ENCODE measurements at regions not wholly inside any gene's neighbourhood (a gene's known extent, or its start where the extent isn't known, plus 50 kb on each side); places are given as distances from the start of the nearest gene placed in this dataset.
A peak's percentile ranks its signal among the peaks of the same experiment; 100 is the strongest.
"Not testable (repeated sequence)": the region's sequence is repeated elsewhere in the genome, so short reads cannot be mapped to it uniquely, and the experiment has no call there.

DNA sequence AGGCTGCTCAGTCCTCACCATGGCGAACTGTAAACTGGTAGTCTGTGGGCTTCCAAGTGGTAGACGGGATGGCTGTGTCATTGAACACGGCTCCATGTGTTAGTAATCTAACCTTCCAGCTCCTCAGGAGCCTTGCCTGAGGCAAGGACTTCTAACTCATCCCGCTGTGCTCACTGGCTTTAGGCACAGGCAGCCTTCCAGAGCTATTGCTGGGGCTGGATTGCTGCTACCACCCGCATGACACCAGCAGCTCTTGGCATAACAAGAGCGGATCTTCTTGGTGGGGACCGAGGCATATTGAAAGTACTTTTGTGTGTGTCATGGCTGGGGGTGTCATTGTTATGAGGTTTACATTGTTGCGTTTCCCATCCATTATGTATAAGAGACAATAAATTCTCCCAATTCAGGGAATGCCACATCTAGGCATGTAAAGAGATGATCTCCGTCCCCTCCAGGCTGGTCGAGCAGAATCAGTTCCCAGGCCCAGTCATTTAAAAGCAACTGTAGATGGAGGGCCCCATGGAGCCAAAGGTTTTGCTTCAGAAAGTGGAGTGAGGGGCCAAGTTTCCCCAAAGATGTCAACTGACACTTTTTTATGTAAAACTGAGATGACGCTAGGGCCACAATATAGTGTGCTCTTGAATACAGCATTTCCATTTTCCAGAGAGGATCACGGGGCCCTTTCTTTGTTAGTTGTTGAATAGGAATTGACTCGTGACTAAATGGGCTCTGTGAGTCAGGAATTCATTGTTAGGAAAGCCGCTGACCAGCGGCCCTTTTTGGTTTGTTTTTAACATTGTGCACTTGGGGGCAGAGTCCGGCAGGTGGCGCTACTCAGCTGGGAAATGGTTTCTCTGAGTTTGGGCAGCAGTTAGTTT, 759.5 kb downstream of the TAF11L14 start:
- TF ChIP-seq, protein P1, sequence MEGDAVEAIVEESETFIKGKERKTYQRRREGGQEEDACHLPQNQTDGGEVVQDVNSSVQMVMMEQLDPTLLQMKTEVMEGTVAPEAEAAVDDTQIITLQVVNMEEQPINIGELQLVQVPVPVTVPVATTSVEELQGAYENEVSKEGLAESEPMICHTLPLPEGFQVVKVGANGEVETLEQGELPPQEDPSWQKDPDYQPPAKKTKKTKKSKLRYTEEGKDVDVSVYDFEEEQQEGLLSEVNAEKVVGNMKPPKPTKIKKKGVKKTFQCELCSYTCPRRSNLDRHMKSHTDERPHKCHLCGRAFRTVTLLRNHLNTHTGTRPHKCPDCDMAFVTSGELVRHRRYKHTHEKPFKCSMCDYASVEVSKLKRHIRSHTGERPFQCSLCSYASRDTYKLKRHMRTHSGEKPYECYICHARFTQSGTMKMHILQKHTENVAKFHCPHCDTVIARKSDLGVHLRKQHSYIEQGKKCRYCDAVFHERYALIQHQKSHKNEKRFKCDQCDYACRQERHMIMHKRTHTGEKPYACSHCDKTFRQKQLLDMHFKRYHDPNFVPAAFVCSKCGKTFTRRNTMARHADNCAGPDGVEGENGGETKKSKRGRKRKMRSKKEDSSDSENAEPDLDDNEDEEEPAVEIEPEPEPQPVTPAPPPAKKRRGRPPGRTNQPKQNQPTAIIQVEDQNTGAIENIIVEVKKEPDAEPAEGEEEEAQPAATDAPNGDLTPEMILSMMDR (IDR thresholded peaks at IDR 0.05): peak in 5 of 6 experiments; percentile 54 to 68 (median 59)
- TF ChIP-seq POLR2A (IDR thresholded peaks at IDR 0.05) (no peak), POLR2AphosphoS5 (IDR thresholded peaks at IDR 0.05) (no peak)

DNA sequence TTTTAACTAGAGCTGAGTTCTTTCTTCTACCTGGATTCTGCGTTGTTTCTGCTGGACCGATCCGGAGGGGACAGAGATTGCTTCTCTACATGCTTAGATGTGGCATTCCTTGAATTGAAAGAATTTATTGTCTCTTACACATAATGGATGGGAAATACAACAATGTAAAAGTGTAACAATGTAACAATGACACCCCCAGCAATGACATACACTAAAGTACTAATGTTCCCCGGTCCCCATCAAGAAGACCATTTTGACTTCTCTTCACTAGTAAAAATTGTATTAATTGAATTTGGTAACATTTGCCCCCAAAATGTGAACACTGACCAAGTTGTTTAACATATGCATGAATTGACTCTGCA, 760.2 kb downstream of the TAF11L14 start:
- ATAC-seq (ENCODE audit: low FRiP score in 2 of 2) (no peak), DNase-seq (no peak)
- WGBS, 2 donors: 21 to 26% methylated on average over 4 of the region's 4 CpGs
- Histone ChIP-seq H3K27ac (no peak overlapping the region), H3K27me3 (no peaks in the 10 kb centered on the region), H3K9me3 (no peaks in the 10 kb centered on the region), H3K36me3 (no peaks in the 10 kb centered on the region), H3K4me1 (peaks cover 0 to 7% (median 2%) of the 10 kb centered on the region in 4 donors), H3K4me3 (no peak overlapping the region)
- TF ChIP-seq, protein P1 (IDR thresholded peaks at IDR 0.05): no peak
- no peak for TF ChIP-seq POLR2AphosphoS5 (IDR thresholded peaks at IDR 0.05)
- no peak for TF ChIP-seq EP300 (IDR thresholded peaks at IDR 0.05)
- no peak for TF ChIP-seq POLR2A (IDR thresholded peaks at IDR 0.05)

More for the DNA sequence above, 759.5 kb downstream of the TAF11L14 start:
- peak; percentile 62 to 73 for ATAC-seq (ENCODE audit: low FRiP score in 2 of 2)
- WGBS, 2 donors: 44 to 50% methylated on average over 14 to 17 of the region's 17 CpGs
- Histone ChIP-seq H3K36me3 (no peaks in the 10 kb centered on the region), H3K27me3 (no peaks in the 10 kb centered on the region), H3K27ac (no peak overlapping the region), H3K4me1 (peaks cover 0 to 7% (median 2%) of the 10 kb centered on the region in 4 donors), H3K4me3 (no peak overlapping the region), H3K9me3 (no peaks in the 10 kb centered on the region)
- DNase-seq: peak in 1 of 2 donors; percentile 51

DNA sequence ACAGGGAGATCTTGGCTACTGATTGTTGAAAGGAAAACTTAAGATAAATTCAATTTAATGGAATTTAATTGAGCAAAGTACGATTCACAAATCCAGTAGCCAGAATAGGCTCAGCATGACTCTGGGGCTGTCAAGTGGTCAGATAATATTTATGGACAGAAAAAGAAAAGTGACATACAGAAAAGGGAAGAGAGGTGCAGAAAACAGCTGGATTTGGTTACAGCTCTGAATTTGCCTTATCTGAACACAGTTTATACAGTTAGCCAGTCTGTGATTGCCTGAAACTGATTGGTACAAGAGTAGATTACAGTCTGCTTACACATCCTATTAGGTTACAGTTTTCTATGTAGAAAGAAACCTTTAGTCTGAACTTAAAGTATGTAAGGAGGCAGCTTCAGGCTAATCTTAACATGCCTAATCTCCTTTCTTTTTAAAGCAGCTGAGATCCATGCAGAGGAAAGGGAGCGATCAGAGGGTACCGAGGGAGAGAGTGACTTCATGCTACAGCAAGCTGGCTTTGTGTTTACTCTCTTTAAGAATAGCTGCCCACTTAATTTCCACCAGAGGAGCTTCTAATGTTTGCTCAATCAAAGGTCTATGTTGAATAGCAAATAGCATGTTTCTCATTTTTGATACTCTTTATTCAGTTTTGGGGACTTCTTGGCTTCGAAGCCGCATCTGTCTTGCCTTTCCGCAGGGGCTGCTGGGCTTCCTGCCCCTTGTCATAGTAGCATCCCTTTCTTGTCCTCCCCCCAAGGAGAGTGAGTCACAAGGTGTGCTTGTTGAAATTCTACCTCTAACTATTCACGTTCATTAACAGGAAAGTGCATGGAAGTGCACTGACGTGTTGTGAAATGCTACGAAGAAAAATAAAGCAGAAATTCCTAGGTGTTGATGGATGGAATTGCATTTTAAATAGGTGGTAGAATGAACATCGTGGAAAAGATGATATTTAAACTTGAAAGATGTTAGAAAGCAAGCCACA, 761.2 kb downstream of the TAF11L14 start:
- no peak overlapping the region for H3K27ac ChIP-seq
- WGBS, 2 donors: 48 to 50% methylated on average over 10 of the region's 10 CpGs
- H3K4me1 ChIP-seq: peaks cover 0 to 7% (median 2%) of the 10 kb centered on the region in 4 donors
- H3K36me3 ChIP-seq: no peaks in the 10 kb centered on the region
- no peak overlapping the region for H3K4me3 ChIP-seq
- DNase-seq (peak in 1 of 2 donors; percentile 23), ATAC-seq (ENCODE audit: low FRiP score in 2 of 2) (no peak)
- no peaks in the 10 kb centered on the region for H3K27me3 ChIP-seq
- H3K9me3 ChIP-seq: no peaks in the 10 kb centered on the region
- peak in 1 of 4 donors; percentile 16 for TF ChIP-seq EP300 (IDR thresholded peaks at IDR 0.05)
- TF ChIP-seq, protein P1 (IDR thresholded peaks at IDR 0.05): no peak

DNA sequence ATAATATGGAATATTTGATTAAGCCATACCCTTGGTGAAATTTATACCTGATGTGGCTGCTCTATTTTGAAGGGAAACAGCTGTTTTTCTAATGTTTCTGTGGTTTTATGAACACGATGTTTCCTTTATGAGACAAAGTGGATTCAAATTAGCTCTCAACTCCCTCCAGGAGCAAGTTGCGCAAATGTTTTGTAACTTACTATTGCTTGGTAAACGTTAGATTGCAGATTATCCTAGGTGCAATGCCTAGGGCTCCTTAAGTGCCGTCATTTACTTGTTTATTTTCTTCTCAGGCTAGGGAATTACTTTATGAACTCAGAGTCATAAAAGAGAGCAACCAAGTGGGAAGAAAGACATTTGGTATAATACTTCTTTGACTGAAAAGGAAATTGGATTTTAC, 763.1 kb downstream of the TAF11L14 start:
- Histone ChIP-seq H3K4me3 (no peak overlapping the region), H3K9me3 (no peaks in the 10 kb centered on the region), H3K36me3 (no peaks in the 10 kb centered on the region), H3K27ac (no peak overlapping the region), H3K27me3 (no peaks in the 10 kb centered on the region), H3K4me1 (peaks cover 0 to 7% (median 2%) of the 10 kb centered on the region in 4 donors)
- ATAC-seq (ENCODE audit: low FRiP score in 2 of 2) (no peak), DNase-seq (peak in 1 of 2 donors; percentile 33)
- 29 to 43% methylated on average over 4 of the region's 4 CpGs for WGBS, 2 donors
- TF ChIP-seq POLR2A (IDR thresholded peaks at IDR 0.05) (no peak), EP300 (IDR thresholded peaks at IDR 0.05) (peak in 1 of 4 donors; percentile 13)

DNA sequence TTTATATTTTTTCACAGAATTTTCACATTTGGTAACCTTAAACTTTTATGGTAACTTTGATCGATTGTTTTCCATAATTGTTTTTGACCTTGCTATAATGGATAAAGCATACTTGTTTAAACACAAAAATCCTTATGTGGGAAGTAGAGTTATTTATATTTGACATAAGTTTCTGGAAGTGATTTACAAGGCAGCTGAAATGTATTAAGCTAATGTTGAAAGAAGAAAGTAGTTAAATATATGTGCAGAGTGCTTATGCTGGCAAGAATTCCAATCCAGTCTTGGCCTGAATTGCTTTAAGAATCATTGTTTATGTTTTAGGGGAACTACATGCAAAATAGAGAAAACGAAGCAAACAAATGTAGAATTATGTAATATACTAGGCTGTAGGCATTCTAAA, 763.6 kb downstream of the TAF11L14 start:
- H3K27me3 ChIP-seq: no peaks in the 10 kb centered on the region
- WGBS, 2 donors: 48 to 58% methylated on average over 2 of the region's 2 CpGs
- no peaks in the 10 kb centered on the region for H3K36me3 ChIP-seq
- ATAC-seq (ENCODE audit: low FRiP score in 2 of 2) (no peak), DNase-seq (no peak)
- TF ChIP-seq, protein P1 (IDR thresholded peaks at IDR 0.05): no peak
- no peak for TF ChIP-seq POLR2A (IDR thresholded peaks at IDR 0.05)
- no peak for TF ChIP-seq EP300 (IDR thresholded peaks at IDR 0.05)
- TF ChIP-seq POLR2AphosphoS5 (IDR thresholded peaks at IDR 0.05): no peak
- no peaks in the 10 kb centered on the region for H3K9me3 ChIP-seq
- H3K4me3 ChIP-seq: no peak overlapping the region
- no peak overlapping the region for H3K27ac ChIP-seq
- H3K4me1 ChIP-seq: peaks cover 0 to 7% (median 2%) of the 10 kb centered on the region in 4 donors

DNA sequence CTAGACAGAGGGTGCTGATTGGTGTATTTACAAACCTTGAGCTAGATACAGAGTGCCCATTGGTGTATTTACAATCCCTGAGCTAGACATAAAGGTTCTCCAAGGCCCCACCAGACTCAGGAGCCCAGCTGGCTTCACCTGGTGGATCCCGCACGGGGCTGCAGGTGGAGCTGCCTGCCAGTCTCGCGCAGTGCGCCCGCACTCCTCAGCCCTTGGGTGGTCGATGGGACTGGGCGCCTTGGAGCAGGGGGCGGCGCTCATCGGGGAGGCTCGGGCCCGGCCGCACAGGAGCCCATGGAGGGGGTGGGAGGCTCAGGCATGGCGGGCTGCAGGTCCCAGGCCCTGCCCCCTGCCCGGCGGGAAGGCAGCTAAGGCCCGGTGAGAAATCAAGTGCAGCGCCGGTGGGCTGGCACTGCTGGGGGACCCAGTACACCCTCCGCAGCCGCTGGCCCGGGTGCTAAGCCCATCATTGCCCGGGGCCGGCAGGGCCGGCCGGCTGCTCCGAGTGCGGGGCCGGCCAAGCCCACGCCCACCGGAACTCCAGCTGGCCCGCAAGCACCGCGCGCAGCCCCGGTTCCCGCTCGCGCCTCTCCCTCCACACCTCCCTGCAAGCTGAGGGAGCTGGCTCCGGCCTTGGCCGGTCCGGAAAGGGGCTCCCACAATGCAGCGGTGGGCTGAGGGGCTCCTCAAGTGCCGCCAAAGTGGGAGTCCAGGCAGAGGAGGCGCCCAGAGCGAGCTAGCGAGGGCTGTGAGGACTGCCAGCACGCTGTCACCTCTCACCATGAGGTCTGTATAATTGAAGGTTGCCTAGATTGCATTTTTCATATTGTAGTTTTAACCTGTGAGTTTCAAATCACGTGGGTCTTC, 765.4 kb downstream of the TAF11L14 start:
- 89 to 94% methylated on average over 16 of the region's 50 CpGs for WGBS, 2 donors
- H3K27me3 ChIP-seq; H3K4me3 ChIP-seq; ATAC-seq (ENCODE audit: low FRiP score in 2 of 2); H3K36me3 ChIP-seq; H3K27ac ChIP-seq; H3K4me1 ChIP-seq; H3K9me3 ChIP-seq: not testable (repeated sequence)
- peak in 1 of 2 donors; percentile 69 for DNase-seq
